Activated T-cell treated with anti-CD3 and anti-CD28 coated beads, Interleukin-2, amount 50 U/mL, for 4 hours (primary cell): ENCODE measurements at regions not wholly inside any gene's neighbourhood (a gene's known extent, or its start where the extent isn't known, plus 50 kb on each side); places are given as distances from the start of the nearest gene placed in this dataset.

ENCODE experiments used
- ATAC-seq, 2 donors: fragments of 200-7000 bp; cut with Tn5 transposase; one replicate each; pipeline ENCODE4 v1.10.0; 2021
- DNase-seq: peaks from one replicate; pipeline ENCODE4 v3.0.0-alpha.2; 2020
- H3K27me3 Mint-ChIP-seq: one replicate; pipeline ENCODE4 v1.8.0; 2021; ENCODE audit warnings: low read depth, mixed read lengths
- H3K36me3 Mint-ChIP-seq: one replicate; pipeline ENCODE4 v1.8.0; 2022; ENCODE audit warnings: mixed read lengths; ENCODE audit not compliant: insufficient read depth
- H3K4me1 Mint-ChIP-seq: one replicate; pipeline ENCODE4 v1.8.0; 2021; ENCODE audit warnings: low read depth, mixed read lengths
- H3K4me3 Mint-ChIP-seq: one replicate; pipeline ENCODE4 v1.8.0; 2021; ENCODE audit warnings: mild to moderate bottlenecking, moderate library complexity, mixed read lengths
- H3K9me3 Mint-ChIP-seq: one replicate; pipeline ENCODE4 v1.8.0; 2021; ENCODE audit warnings: mixed read lengths

- no peaks in the 10 kb centered on the region for H3K4me1 Mint-ChIP-seq
- DNase-seq = no peak
- H3K36me3 Mint-ChIP-seq = no peaks in the 10 kb centered on the region
- H3K9me3 Mint-ChIP-seq = no peaks in the 10 kb centered on the region
- H3K27me3 Mint-ChIP-seq = no peaks in the 10 kb centered on the region
- ATAC-seq = no peak
- H3K4me3 Mint-ChIP-seq = no peak overlapping the region
These were observed 393.3 kb upstream of the ARGLU1 start for GRCh38 chr13:106961216-106961615.

- Mint-ChIP-seq H3K9me3 (peaks cover 4% of the 10 kb centered on the region), H3K4me3 (no peak overlapping the region), H3K27me3 (no peaks in the 10 kb centered on the region), H3K36me3 (no peaks in the 10 kb centered on the region), H3K4me1 (no peaks in the 10 kb centered on the region)
- ATAC-seq (no peak), DNase-seq (no peak)
These were observed 390.7 kb upstream of the ARGLU1 start for GRCh38 chr13:106958621-106959048.

- ATAC-seq (no peak), DNase-seq (no peak)
- H3K36me3 Mint-ChIP-seq = no peaks in the 10 kb centered on the region
- H3K4me1 Mint-ChIP-seq = no peaks in the 10 kb centered on the region
- H3K4me3 Mint-ChIP-seq = no peak overlapping the region
- no peaks in the 10 kb centered on the region for H3K27me3 Mint-ChIP-seq
- H3K9me3 Mint-ChIP-seq = no peaks in the 10 kb centered on the region
These were observed 374.6 kb upstream of the ARGLU1 start for GRCh38 chr13:106942563-106942962.

GRCh38 chr13:106941779-106942178, 373.8 kb upstream of the ARGLU1 start:
- H3K27me3 Mint-ChIP-seq = no peaks in the 10 kb centered on the region
- ATAC-seq (no peak), DNase-seq (no peak)
- H3K9me3 Mint-ChIP-seq = no peaks in the 10 kb centered on the region
- H3K4me3 Mint-ChIP-seq = no peak overlapping the region
- no peaks in the 10 kb centered on the region for H3K36me3 Mint-ChIP-seq
- H3K4me1 Mint-ChIP-seq = no peaks in the 10 kb centered on the region

GRCh38 chr13:106927421-106927820, 359.5 kb upstream of the ARGLU1 start:
- H3K36me3 Mint-ChIP-seq = no peaks in the 10 kb centered on the region
- H3K9me3 Mint-ChIP-seq = no peaks in the 10 kb centered on the region
- no peaks in the 10 kb centered on the region for H3K4me1 Mint-ChIP-seq
- ATAC-seq (no peak), DNase-seq (no peak)
- H3K27me3 Mint-ChIP-seq = peaks cover 2% of the 10 kb centered on the region
- H3K4me3 Mint-ChIP-seq = no peak overlapping the region

GRCh38 chr13:106922384-106922783, 354.4 kb upstream of the ARGLU1 start:
- Mint-ChIP-seq H3K9me3 (no peaks in the 10 kb centered on the region), H3K36me3 (no peaks in the 10 kb centered on the region), H3K4me3 (no peak overlapping the region), H3K4me1 (peaks cover 4% of the 10 kb centered on the region), H3K27me3 (peaks cover 18% of the 10 kb centered on the region)
- DNase-seq (no peak), ATAC-seq (no peak)

GRCh38 chr13:106919638-106920037, 351.7 kb upstream of the ARGLU1 start:
- DNase-seq (no peak), ATAC-seq (no peak)
- no peaks in the 10 kb centered on the region for H3K36me3 Mint-ChIP-seq
- no peaks in the 10 kb centered on the region for H3K9me3 Mint-ChIP-seq
- H3K4me3 Mint-ChIP-seq = no peak overlapping the region
- peaks cover 4% of the 10 kb centered on the region for H3K4me1 Mint-ChIP-seq
- H3K27me3 Mint-ChIP-seq = peaks cover 18% of the 10 kb centered on the region

- Mint-ChIP-seq H3K27me3 (peaks cover 16% of the 10 kb centered on the region), H3K4me1 (peaks cover 4% of the 10 kb centered on the region), H3K4me3 (no peak overlapping the region), H3K36me3 (no peaks in the 10 kb centered on the region), H3K9me3 (no peaks in the 10 kb centered on the region)
- ATAC-seq (no peak), DNase-seq (no peak)
These were observed 351.2 kb upstream of the ARGLU1 start for GRCh38 chr13:106919133-106919532.

GRCh38 chr13:106918557-106918860, 350.6 kb upstream of the ARGLU1 start:
- Mint-ChIP-seq H3K4me3 (peak overlapping the region; percentile 75), H3K36me3 (no peaks in the 10 kb centered on the region), H3K27me3 (peaks cover 16% of the 10 kb centered on the region), H3K4me1 (peaks cover 4% of the 10 kb centered on the region), H3K9me3 (no peaks in the 10 kb centered on the region)
- ATAC-seq (no peak), DNase-seq (no peak)

GRCh38 chr13:106917673-106918556, 350.0 kb upstream of the ARGLU1 start:
- Mint-ChIP-seq H3K4me3 (peak overlapping the region; percentile 75), H3K27me3 (peaks cover 18% of the 10 kb centered on the region), H3K9me3 (no peaks in the 10 kb centered on the region), H3K4me1 (peaks cover 4% of the 10 kb centered on the region), H3K36me3 (no peaks in the 10 kb centered on the region)
- peak; percentile 49 for DNase-seq
- ATAC-seq = peak; percentile 89 to 91

GRCh38 chr13:106917024-106917571, 349.2 kb upstream of the ARGLU1 start:
- Mint-ChIP-seq H3K36me3 (no peaks in the 10 kb centered on the region), H3K27me3 (peaks cover 14% of the 10 kb centered on the region), H3K4me1 (peaks cover 4% of the 10 kb centered on the region), H3K9me3 (no peaks in the 10 kb centered on the region), H3K4me3 (peak overlapping the region; percentile 75)
- ATAC-seq (no peak), DNase-seq (no peak)

GRCh38 chr13:106916329-106916976, 348.5 kb upstream of the ARGLU1 start:
- no peaks in the 10 kb centered on the region for H3K36me3 Mint-ChIP-seq
- H3K4me3 Mint-ChIP-seq = no peak overlapping the region
- H3K27me3 Mint-ChIP-seq = peaks cover 13% of the 10 kb centered on the region
- H3K9me3 Mint-ChIP-seq = no peaks in the 10 kb centered on the region
- DNase-seq = no peak
- H3K4me1 Mint-ChIP-seq = peaks cover 4% of the 10 kb centered on the region
- no peak for ATAC-seq

GRCh38 chr13:106915146-106915545, 347.2 kb upstream of the ARGLU1 start:
- Mint-ChIP-seq H3K27me3 (peaks cover 13% of the 10 kb centered on the region), H3K4me1 (peaks cover 7% of the 10 kb centered on the region), H3K9me3 (no peaks in the 10 kb centered on the region), H3K36me3 (no peaks in the 10 kb centered on the region), H3K4me3 (no peak overlapping the region)
- ATAC-seq (no peak), DNase-seq (no peak)

GRCh38 chr13:106911627-106912026, 343.7 kb upstream of the ARGLU1 start:
- peaks cover 2% of the 10 kb centered on the region for H3K27me3 Mint-ChIP-seq
- no peaks in the 10 kb centered on the region for H3K9me3 Mint-ChIP-seq
- H3K36me3 Mint-ChIP-seq = no peaks in the 10 kb centered on the region
- H3K4me3 Mint-ChIP-seq = no peak overlapping the region
- H3K4me1 Mint-ChIP-seq = peaks cover 3% of the 10 kb centered on the region
- DNase-seq (no peak), ATAC-seq (no peak)

- Mint-ChIP-seq H3K36me3 (no peaks in the 10 kb centered on the region), H3K4me3 (no peak overlapping the region), H3K4me1 (peaks cover 3% of the 10 kb centered on the region), H3K9me3 (no peaks in the 10 kb centered on the region), H3K27me3 (peaks cover 3% of the 10 kb centered on the region)
- no peak for ATAC-seq
- DNase-seq = no peak
These were observed 343.1 kb upstream of the ARGLU1 start for GRCh38 chr13:106911020-106911419.
